Stimulated activated CD4-positive, alpha-beta T cell treated with anti-CD3 and anti-CD28 coated beads, Interleukin-2, amount 100 ng/mL, for 24 hours (primary cell): ENCODE measurements at regions not wholly inside any gene's neighbourhood (a gene's known extent, or its start where the extent isn't known, plus 50 kb on each side); places are given as distances from the start of the nearest gene placed in this dataset.
"Not testable (repeated sequence)": the region's sequence is repeated elsewhere in the genome, so short reads cannot be mapped to it uniquely, and the experiment has no call there.

Source experiments
- DNase-seq, 2 donors: peaks; one replicate each; pipeline ENCODE4 v3.0.0-alpha.2; 2020

DNA sequence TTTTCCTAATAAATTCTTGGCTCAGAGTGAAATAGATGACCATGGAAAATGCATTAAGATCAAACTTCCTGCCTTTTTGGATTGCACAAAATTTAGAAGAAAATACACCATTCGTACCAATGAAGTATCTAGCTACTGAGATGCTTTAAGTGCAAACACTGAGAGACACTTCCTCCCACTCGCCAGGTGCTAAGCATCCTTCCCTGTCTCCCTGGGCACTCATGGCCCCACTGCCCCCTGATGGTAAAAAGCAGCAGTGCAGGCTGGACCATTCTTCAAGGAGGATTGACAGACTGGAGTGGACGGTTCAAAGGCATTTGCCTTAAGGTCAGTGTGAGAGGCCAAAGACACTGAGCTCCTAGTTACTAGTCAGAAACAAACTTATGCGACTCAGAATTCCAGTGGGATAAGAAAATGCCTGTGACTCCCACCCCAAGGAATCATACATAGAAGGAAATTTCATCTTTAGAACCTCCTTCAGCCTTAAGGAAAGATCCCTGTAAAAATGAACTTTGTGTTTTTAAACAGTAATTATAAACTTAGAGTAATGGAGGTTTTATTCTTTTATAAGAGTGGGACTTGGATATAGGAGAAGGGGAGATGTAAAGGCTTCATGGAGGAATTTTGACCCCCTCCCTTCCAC, 86.0 kb upstream of the SLC30A5 start:
- DNase-seq: peak; percentile 77 to 79

DNA sequence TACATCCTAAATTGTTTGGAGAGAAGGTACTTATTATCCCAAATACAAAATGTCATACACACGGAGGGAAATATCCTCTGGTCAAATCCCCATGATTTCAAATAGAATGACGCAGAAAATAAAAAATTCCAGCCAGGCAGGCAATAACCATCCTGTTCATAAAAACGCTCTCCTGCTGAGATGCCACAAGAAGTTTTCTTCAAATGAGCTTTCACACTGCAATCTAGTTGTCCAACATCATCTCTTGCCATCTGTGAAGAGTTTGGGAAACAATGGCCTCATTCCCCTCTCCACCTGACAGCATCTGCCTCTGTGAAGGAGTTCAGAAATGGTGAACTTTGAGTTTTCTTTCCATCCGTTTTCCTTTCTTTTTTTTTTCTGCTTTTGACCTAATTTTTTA, 83.3 kb upstream of the SLC30A5 start:
- no peak for DNase-seq

DNA sequence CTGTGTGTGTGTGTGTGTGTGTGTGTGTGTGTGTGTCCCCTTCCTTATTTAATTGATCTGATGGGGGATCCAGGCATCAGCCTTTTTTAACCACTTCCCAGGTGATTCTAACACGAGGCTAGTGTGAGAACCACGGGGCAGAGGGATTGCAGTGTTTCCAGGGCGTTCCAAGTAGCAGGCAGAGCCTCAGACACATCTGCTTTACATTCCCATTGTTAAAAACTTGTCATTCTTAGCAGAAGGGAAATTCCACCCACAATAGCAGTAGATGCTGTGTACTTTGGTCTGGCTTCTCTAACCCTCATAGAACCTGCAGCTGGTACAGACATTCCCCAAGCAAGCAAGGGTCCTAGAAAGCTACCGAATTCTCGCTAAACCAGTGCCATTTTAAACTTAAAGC, 81.9 kb upstream of the SLC30A5 start:
- no peak for DNase-seq

- no peak for DNase-seq
These were observed 80.3 kb upstream of the SLC30A5 start for GRCh38 chr5:69013481-69013880.

DNA sequence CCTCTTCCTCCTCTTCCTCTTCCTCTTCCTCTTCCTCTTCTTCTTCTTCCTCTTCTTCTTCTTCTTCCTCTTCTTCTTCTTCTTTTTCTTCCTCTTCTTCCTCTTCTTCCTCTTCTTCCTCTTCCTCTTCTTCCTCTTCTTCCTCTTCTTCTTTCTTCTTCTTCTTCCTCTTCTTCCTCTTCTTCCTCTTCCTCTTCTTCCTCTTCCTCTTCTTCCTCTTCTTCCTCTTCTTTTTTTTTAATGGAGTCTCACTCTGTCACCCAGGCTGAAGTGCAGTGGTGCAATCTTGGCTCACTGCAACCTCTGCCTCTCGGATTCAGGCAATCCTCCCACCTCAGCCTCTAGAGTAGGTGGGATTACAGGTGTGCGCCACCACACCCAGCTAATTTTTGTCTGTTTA, 79.8 kb upstream of the SLC30A5 start:
- DNase-seq: not testable (repeated sequence)

DNA sequence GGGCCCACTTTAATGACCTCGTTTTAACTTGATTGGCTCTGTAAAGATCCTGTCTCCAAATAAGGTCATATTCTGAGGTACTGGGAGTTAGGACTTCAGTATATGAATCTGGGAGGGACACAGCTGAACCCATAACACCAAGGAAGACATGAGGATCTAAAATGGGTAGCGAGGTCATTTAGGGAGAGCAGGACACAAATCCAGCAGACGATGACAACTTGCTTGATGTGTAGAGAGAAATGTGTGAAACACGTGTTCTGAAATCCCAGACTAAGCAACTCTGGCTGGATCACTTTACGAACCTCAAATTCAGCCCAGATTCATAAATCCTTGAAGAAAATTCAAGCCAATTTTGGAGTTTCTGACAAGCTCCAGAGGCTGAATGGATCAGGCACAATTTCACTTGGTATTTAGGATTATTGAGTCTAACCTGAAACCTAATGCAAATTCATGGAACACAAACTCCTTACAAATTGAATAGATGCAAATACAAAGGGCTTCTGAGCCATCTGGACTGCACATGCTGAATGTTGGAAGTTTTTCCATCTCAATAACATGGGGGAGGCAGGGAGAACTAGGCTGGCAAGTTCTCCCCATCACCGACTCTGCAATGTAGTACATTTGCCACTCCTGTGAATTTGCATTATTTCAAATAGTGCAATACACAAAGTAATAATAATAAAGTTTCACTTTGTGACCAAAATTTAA, 74.0 kb upstream of the SLC30A5 start:
- DNase-seq: no peak

DNA sequence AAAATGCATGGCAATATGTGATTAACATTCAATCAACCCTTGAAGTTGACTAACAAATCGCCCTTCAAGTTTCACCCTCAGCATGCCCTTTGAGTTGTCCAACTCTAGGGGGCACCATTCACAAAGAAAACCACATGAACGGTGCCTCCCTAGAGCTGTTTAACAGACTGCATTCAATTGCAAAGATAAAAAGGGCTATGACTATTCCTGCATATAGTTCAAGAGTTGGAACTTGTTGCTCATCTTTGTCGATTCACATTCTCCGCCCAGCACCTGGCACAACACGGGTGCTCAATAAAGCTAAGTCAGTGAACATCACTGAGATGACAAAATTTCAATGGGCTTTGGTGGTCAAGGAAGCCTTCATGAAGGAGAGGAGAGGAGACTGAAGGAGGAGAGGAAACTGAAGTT, 69.6 kb upstream of the SLC30A5 start:
- DNase-seq: no peak

DNA sequence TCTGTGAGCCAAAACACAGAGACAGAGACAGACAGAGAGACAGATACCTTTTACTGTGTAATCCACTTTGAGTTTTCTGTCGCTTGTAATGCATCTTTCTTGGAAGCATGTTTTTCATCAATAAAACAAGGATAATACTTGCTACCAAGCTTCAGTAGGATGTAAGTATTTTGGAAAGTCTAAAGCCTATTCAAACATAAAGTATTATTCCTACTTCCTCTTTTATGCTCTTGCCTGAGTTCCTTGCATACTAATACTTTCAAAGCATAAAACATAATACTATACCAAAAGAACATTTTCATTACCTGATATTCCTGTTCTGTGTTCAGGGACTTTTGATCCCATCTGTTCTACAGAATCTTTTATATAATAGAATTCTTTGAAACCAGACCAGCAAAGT, 64.5 kb upstream of the SLC30A5 start:
- DNase-seq: no peak

DNA sequence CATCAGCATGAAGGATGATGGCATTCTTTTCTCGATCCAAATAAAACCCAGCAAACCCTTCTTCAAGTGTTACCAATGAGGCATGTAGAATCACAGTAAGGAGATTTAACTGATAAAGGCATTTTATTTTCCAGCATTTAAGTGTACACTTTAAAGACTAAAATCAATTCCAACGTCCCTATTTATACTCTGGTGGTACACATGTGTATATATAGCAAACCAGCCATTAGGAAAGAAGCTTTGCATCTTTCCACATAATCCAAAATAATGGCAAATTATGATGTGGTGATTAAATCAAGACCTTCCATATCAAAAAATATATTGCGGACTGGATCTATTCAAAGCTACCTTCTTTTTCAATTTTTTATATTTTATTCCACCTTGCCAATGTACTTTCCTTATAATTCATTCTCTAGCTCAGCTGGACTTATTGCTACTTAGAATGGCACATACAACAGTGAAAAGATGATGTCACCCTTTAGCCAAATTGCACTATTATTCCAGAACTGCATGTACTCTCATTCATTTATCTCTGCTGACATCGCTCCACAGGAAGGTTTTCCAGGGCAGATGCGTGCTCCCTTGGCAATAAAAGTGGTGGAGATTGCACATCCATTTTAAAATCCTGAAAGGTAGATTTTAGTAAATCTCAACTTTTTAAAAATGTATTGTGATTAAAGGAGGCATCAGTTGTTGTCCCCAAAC, 63.3 kb upstream of the SLC30A5 start:
- no peak for DNase-seq

- DNase-seq: no peak
These were observed 61.8 kb upstream of the SLC30A5 start for GRCh38 chr5:69032009-69032408.

GRCh38 chr5:69033690-69034089, 60.1 kb upstream of the SLC30A5 start:
- no peak for DNase-seq

GRCh38 chr5:69034898-69035297, 58.9 kb upstream of the SLC30A5 start:
- no peak for DNase-seq

DNA sequence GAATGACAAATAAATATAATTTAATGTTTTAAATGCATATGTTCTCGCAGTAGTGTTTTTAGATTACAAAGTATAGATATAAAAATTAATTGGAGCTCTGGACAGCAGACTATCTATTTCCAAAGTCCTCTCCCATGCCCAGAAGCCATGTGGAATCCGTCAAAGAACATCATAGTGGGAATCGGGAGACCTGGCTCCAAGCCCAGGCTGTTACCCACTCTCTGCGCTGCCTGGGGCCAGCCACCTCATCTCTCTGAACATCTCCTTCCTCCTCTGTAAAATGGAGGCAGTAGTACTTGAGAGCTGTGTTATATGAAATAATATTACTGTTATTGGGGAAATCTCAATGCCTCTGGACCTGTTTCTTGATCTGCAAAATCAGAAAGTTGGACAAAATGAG, 58.1 kb upstream of the SLC30A5 start:
- no peak for DNase-seq

DNA sequence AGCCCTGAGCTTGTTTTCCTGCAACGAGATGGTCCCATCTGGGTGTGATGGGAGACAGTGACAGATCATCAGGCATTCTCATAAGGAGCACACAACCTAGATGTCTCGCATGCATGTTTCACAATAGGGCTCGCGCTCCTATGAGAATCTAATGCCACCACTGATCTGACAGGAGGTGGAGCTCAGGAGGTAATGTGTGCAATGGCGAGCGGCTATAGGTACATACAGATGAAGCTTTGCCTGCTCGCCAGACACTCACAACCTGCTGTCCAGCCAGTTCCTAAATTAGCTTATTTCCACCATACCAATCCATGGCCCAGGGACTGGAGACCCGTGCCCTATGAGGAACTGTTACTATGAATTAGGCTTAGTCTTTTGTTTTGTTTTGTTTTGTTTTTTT, 55.3 kb upstream of the SLC30A5 start:
- DNase-seq: no peak

GRCh38 chr5:69039829-69040228, 54.0 kb upstream of the SLC30A5 start:
- no peak for DNase-seq

DNA sequence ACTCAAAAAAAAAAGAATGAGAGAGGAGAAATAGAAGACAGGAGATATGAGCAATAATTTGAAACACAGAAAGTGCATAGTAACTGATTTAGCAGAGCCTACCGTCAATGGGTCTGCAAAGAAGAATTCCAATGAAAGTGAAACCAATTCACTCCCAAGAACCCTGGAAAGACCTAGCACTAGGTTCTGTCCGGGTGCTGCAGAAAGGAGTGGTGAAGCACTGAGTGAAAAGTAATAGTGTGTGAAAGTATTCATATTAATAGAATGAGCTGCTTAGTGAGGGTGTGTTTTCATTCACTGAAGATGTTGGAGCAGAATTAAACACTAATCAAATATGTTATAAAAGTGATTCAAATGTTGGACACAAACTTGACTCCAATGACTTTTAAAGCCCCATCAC, 51.3 kb upstream of the SLC30A5 start:
- no peak for DNase-seq

- DNase-seq: peak; percentile 69 to 85
These were observed 50.7 kb upstream of the SLC30A5 start for GRCh38 chr5:69042915-69043654.

DNA sequence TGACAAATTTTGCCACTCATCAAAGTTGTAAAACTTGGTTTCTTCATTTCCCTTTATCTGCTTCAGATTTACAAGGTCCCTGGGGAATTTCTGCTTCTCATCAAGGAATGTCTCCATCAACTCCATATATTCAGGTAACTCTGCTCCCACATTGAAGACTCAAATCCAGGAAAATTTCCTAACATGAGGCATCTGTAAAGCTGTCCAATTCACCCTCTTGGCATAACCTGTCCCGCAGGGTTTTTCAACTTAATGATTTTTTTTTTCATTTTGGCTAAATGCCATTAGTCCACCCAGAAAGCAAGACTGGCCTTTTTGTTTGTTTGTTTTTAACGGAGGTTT, 50.2 kb upstream of the SLC30A5 start:
- no peak for DNase-seq
